ENCODE measurements at regions not wholly inside any gene's neighbourhood (a gene's known extent, or its start where the extent isn't known, plus 50 kb on each side); places are given as distances from the start of the nearest gene placed in this dataset.

- no peak for DNase-seq (ENCODE audit: low spot score)
Observed at GRCh38 chr5:68582284-68582683, 366.7 kb downstream of the PIK3R1 start.

- DNase-seq (ENCODE audit: low spot score) = no peak
Observed at GRCh38 chr5:68587171-68587570, 371.6 kb downstream of the PIK3R1 start.

GRCh38 chr5:68591850-68592249, 376.3 kb downstream of the PIK3R1 start:
- no peak for DNase-seq (ENCODE audit: low spot score)

GRCh38 chr5:68592351-68592750, 376.8 kb downstream of the PIK3R1 start:
- no peak for DNase-seq (ENCODE audit: low spot score)

- DNase-seq (ENCODE audit: low spot score) = no peak
Observed at GRCh38 chr5:68593211-68593671, 377.7 kb downstream of the PIK3R1 start.

GRCh38 chr5:68612972-68613371, 397.4 kb downstream of the PIK3R1 start:
- no peak for DNase-seq (ENCODE audit: low spot score)

- DNase-seq (ENCODE audit: low spot score) = no peak
Observed at GRCh38 chr5:68618501-68618900, 402.9 kb downstream of the PIK3R1 start.

GRCh38 chr5:68627001-68627400, 411.4 kb downstream of the PIK3R1 start:
- DNase-seq (ENCODE audit: low spot score) = no peak

- DNase-seq (ENCODE audit: low spot score) = no peak
Observed at GRCh38 chr5:68628082-68628814, 412.7 kb downstream of the PIK3R1 start.

- no peak for DNase-seq (ENCODE audit: low spot score)
Observed at GRCh38 chr5:68630354-68630753, 414.8 kb downstream of the PIK3R1 start.

GRCh38 chr5:68631884-68632283, 416.3 kb downstream of the PIK3R1 start:
- DNase-seq (ENCODE audit: low spot score) = no peak

GRCh38 chr5:68641211-68641610, 425.7 kb downstream of the PIK3R1 start:
- no peak for DNase-seq (ENCODE audit: low spot score)

GRCh38 chr5:68643064-68643463, 427.5 kb downstream of the PIK3R1 start:
- no peak for DNase-seq (ENCODE audit: low spot score)

- no peak for DNase-seq (ENCODE audit: low spot score)
Observed at GRCh38 chr5:68644971-68645370, 429.4 kb downstream of the PIK3R1 start.

GRCh38 chr5:68646144-68646543, 430.6 kb downstream of the PIK3R1 start:
- no peak for DNase-seq (ENCODE audit: low spot score)

GRCh38 chr5:68647743-68648142, 432.2 kb downstream of the PIK3R1 start:
- no peak for DNase-seq (ENCODE audit: low spot score)

GRCh38 chr5:68648944-68649857, 433.6 kb downstream of the PIK3R1 start:
- no peak for DNase-seq (ENCODE audit: low spot score)

GRCh38 chr5:68652534-68652965, 437.0 kb downstream of the PIK3R1 start:
- no peak for DNase-seq (ENCODE audit: low spot score)

GRCh38 chr5:68653471-68653870, 437.9 kb downstream of the PIK3R1 start:
- no peak for DNase-seq (ENCODE audit: low spot score)

GRCh38 chr5:68657055-68657961, 436.5 kb upstream of the SLC30A5 start:
- no peak for DNase-seq (ENCODE audit: low spot score)

GRCh38 chr5:68658810-68659372, 434.9 kb upstream of the SLC30A5 start:
- no peak for DNase-seq (ENCODE audit: low spot score)

- DNase-seq (ENCODE audit: low spot score) = no peak
Observed at GRCh38 chr5:68659881-68660280, 433.9 kb upstream of the SLC30A5 start.
